Memory B cell (primary cell): ENCODE measurements at regions not wholly inside any gene's neighbourhood (a gene's known extent, or its start where the extent isn't known, plus 50 kb on each side); places are given as distances from the start of the nearest gene placed in this dataset.
"Not testable (repeated sequence)": the region's sequence is repeated elsewhere in the genome, so short reads cannot be mapped to it uniquely, and the experiment has no call there.

ENCODE experiments used
- ATAC-seq: fragments of 150-1000 bp; cut with Tn5 transposase; 2 replicates; pipeline ENCODE4 v1.10.0; 2021; ENCODE audit warnings: low read depth, mild to moderate bottlenecking, moderate library complexity
- DNase-seq, 2 donors: peaks; one replicate each; pipeline ENCODE4 v3.0.0; 2022; ENCODE audit warnings: low spot score in 2 of 2
- H3K27ac Mint-ChIP-seq: one replicate; pipeline ENCODE4 v1.8.0; 2022; ENCODE audit warnings: mild to moderate bottlenecking, moderate library complexity, mixed read lengths
- H3K27me3 Mint-ChIP-seq: one replicate; pipeline ENCODE4 v1.8.0; 2022; ENCODE audit warnings: mixed read lengths
- H3K36me3 Mint-ChIP-seq: one replicate; pipeline ENCODE4 v1.8.0; 2022; ENCODE audit warnings: mild to moderate bottlenecking, mixed read lengths
- H3K4me1 Mint-ChIP-seq: one replicate; pipeline ENCODE4 v1.8.0; 2022; ENCODE audit warnings: mixed read lengths
- H3K4me3 Mint-ChIP-seq: one replicate; pipeline ENCODE4 v1.8.0; 2022; ENCODE audit warnings: mild to moderate bottlenecking, moderate library complexity, mixed read lengths
- H3K9me3 Mint-ChIP-seq: one replicate; pipeline ENCODE4 v1.8.0; 2022; ENCODE audit warnings: mixed read lengths

DNA sequence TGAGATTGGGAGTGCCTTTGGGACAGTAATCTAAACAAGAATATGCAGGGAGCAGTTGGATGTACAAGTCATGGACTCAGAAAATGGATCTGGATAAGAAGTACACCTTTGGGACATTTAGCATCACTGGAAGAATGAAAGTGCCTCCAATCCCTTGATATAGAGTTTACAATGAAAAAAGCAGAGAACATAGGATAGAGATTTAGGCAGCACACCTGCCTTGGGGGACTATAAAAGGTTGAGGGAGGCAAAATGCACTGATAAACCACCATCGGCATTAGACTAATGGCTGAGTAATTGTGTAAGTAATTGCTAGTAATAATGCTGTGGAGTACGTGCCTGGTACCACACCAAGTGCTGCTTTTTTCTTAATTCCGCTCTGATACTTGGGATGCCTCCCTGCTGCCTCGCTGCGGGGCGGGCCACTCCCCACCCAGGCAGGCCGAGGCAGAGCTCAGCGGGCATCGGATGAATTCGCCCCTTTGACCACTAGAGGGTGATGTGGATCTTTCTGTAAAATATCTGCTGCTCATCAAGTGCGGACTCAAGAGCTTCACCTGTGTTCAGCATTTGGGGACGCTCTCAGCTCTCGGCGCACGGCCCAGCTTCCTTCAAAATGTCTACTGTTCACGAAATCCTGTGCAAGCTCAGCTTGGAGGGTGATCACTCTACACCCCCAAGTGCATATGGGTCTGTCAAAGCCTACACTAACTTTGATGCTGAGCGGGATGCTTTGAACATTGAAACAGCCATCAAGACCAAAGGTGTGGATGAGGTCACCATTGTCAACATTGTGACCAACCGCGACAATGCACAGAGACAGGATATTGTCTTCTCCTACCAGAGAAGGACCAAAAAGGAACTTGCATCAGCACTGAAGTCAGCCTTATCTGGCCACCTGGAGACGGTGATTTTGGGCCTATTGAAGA, 99.9 kb downstream of the ANKRD18B start:
- DNase-seq (peak; percentile 64 to 77), ATAC-seq (peak; percentile 97)
- Mint-ChIP-seq H3K4me3 (no peak overlapping the region), H3K4me1 (peaks cover 4% of the 10 kb centered on the region), H3K36me3 (no peaks in the 10 kb centered on the region), H3K27me3 (peaks cover 17% of the 10 kb centered on the region), H3K27ac (no peak overlapping the region), H3K9me3 (peaks cover 1% of the 10 kb centered on the region)

GRCh38 chr9:33628318-33628717, 104.3 kb downstream of the ANKRD18B start:
- not testable (repeated sequence) for ATAC-seq, H3K9me3 Mint-ChIP-seq, H3K27ac Mint-ChIP-seq, H3K4me1 Mint-ChIP-seq, H3K36me3 Mint-ChIP-seq, H3K4me3 Mint-ChIP-seq, DNase-seq
- H3K27me3 Mint-ChIP-seq, result peaks cover 16% of the 10 kb centered on the region

- Mint-ChIP-seq H3K9me3 (peaks cover 1% of the 10 kb centered on the region), H3K36me3 (no peaks in the 10 kb centered on the region), H3K27me3 (peaks cover 18% of the 10 kb centered on the region), H3K27ac (no peak overlapping the region), H3K4me3 (no peak overlapping the region), H3K4me1 (peaks cover 3% of the 10 kb centered on the region)
- DNase-seq, result no peak
- ATAC-seq, result no peak
These were observed 104.9 kb downstream of the ANKRD18B start for GRCh38 chr9:33628865-33629410.

DNA sequence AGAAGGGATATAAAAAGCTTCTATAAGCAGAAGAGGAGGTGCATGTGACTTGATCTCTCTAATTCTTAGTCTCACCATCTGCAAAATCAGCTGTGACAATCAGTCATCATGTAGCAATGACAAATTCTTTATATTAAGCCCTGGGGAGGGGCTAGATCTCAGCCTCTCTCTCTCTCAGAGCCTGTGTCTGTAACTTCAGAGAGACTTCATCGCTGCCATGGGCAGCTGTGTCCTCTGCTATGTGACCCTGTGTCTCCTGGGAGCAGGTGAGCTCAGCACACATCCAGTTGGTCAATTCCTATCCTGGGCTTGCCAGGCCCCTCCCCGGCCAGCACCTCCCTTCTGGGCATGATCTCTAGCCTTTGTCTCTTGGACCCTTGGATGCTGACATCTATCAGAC, 109.6 kb downstream of the ANKRD18B start:
- no peak overlapping the region for H3K4me3 Mint-ChIP-seq
- H3K27me3 Mint-ChIP-seq, result peaks cover 17% of the 10 kb centered on the region
- H3K9me3 Mint-ChIP-seq, result no peaks in the 10 kb centered on the region
- H3K36me3 Mint-ChIP-seq, result no peaks in the 10 kb centered on the region
- DNase-seq (no peak), ATAC-seq (no peak)
- H3K4me1 Mint-ChIP-seq, result no peaks in the 10 kb centered on the region
- H3K27ac Mint-ChIP-seq, result no peak overlapping the region

DNA sequence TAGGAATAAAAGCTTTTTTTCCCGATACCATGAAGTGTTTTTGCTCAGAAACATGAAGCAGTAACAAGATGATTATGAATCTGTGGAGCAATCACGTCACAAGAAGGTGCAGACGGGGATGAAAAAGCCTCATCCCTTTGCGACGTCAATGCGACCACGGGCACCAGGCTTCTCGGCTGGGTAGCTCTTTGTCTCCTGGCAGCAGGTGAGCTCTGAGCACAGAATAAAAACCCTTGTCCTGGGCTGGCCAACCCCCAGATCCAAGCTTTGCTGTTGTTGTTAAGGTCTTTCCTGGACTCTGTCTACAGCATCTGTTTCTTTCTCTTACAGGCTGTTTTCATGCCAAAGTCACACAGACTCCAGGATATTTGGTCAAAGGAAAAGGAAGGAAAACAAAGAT, 113.8 kb downstream of the ANKRD18B start:
- Mint-ChIP-seq H3K4me3 (no peak overlapping the region), H3K27ac (no peak overlapping the region), H3K27me3 (peaks cover 24% of the 10 kb centered on the region), H3K36me3 (no peaks in the 10 kb centered on the region), H3K4me1 (no peaks in the 10 kb centered on the region), H3K9me3 (peaks cover under 1% of the 10 kb centered on the region)
- DNase-seq, result no peak
- ATAC-seq, result no peak

DNA sequence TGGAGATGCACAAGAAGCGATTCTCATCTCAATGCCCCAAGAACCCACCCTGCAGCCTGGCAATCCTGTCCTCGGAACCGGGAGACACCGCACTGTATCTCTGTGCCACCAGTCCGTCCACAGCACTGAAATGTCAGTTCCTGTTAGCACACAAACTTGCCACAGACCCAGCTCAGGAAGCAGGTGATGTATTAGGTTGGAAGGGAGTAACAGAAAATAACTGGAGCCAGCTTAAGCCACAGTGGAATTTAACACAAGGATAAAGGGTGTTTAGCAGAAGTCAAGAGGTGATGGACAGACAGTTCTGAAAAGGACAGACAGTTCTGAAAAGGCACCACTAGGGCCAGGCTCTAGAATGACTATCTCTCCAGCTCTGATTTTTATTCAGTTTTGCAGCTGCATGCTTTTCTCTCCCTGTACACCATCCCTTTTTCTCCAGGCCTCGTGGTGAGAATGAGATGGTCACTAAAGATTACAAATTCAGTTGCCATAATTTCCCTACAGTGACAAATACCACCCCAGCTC, 114.4 kb downstream of the ANKRD18B start:
- Mint-ChIP-seq H3K27me3 (peaks cover 26% of the 10 kb centered on the region), H3K4me3 (no peak overlapping the region), H3K9me3 (peaks cover 2% of the 10 kb centered on the region), H3K4me1 (no peaks in the 10 kb centered on the region), H3K36me3 (no peaks in the 10 kb centered on the region), H3K27ac (no peak overlapping the region)
- DNase-seq, result no peak
- ATAC-seq, result no peak

GRCh38 chr9:33645706-33646105, 121.7 kb downstream of the ANKRD18B start:
- DNase-seq, result no peak
- no peaks in the 10 kb centered on the region for H3K36me3 Mint-ChIP-seq
- no peak overlapping the region for H3K27ac Mint-ChIP-seq
- no peak overlapping the region for H3K4me3 Mint-ChIP-seq
- H3K9me3 Mint-ChIP-seq, result peaks cover 2% of the 10 kb centered on the region
- H3K4me1 Mint-ChIP-seq, result no peaks in the 10 kb centered on the region
- no peak for ATAC-seq
- peaks cover 20% of the 10 kb centered on the region for H3K27me3 Mint-ChIP-seq

GRCh38 chr9:33649463-33649862, 125.4 kb downstream of the ANKRD18B start:
- Mint-ChIP-seq H3K27me3 (peaks cover 17% of the 10 kb centered on the region), H3K36me3 (no peaks in the 10 kb centered on the region), H3K4me1 (no peaks in the 10 kb centered on the region), H3K27ac (no peak overlapping the region), H3K4me3 (no peak overlapping the region), H3K9me3 (no peaks in the 10 kb centered on the region)
- ATAC-seq (no peak), DNase-seq (no peak)

DNA sequence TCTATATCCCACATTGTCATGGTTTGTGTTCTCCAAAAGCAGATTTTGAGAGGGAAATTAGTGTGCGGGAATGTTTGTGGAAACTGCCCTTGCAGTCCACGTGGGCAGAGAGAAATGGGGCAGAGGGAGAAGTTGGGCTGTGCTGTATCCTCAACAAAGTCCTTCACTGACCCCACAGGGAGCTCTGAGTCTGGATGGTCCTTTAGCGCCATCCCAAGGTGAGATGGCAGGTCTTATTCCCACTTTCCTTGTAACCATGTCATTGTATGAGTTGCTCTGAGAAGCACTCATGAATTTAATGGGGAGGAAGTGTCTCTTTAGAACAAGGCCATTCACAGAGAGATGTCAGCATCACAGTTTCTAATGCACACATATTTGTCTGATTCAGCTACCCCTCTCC, 127.1 kb downstream of the ANKRD18B start:
- no peaks in the 10 kb centered on the region for H3K9me3 Mint-ChIP-seq
- no peaks in the 10 kb centered on the region for H3K4me1 Mint-ChIP-seq
- no peak overlapping the region for H3K4me3 Mint-ChIP-seq
- no peak overlapping the region for H3K27ac Mint-ChIP-seq
- ATAC-seq (no peak), DNase-seq (no peak)
- H3K36me3 Mint-ChIP-seq, result no peaks in the 10 kb centered on the region
- H3K27me3 Mint-ChIP-seq, result peaks cover 22% of the 10 kb centered on the region

DNA sequence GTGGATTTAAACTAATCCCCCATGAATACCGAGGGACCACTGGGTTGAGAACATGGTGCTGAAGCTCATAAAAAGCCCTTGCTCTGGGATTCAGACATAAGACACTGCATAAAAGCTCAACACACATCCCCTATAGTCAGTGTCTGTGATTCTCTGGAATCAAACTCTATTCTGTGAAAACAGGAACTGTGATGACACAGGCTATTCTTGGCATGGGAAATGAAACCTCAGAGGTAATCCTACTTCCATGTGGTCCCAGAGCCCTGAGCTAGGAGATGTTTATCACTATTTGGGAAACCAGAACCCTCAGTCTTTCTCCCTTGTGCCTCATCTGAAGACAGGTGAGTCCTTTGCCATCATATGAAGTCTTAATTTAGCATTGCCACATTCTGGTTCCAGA, 135.4 kb upstream of the PRSS3 start:
- no peaks in the 10 kb centered on the region for H3K9me3 Mint-ChIP-seq
- H3K4me1 Mint-ChIP-seq, result no peaks in the 10 kb centered on the region
- ATAC-seq, result no peak
- no peaks in the 10 kb centered on the region for H3K36me3 Mint-ChIP-seq
- H3K27me3 Mint-ChIP-seq, result peaks cover 6% of the 10 kb centered on the region
- no peak overlapping the region for H3K4me3 Mint-ChIP-seq
- H3K27ac Mint-ChIP-seq, result no peak overlapping the region
- no peak for DNase-seq

- H3K4me3 Mint-ChIP-seq, result no peak overlapping the region
- no peaks in the 10 kb centered on the region for H3K36me3 Mint-ChIP-seq
- DNase-seq (no peak), ATAC-seq (no peak)
- no peaks in the 10 kb centered on the region for H3K4me1 Mint-ChIP-seq
- no peak overlapping the region for H3K27ac Mint-ChIP-seq
- peaks cover 2% of the 10 kb centered on the region for H3K27me3 Mint-ChIP-seq
- H3K9me3 Mint-ChIP-seq, result no peaks in the 10 kb centered on the region
These were observed 134.6 kb upstream of the PRSS3 start for GRCh38 chr9:33660772-33661171.

GRCh38 chr9:33661176-33661575, 134.2 kb upstream of the PRSS3 start:
- no peaks in the 10 kb centered on the region for H3K4me1 Mint-ChIP-seq
- DNase-seq, result no peak
- H3K36me3 Mint-ChIP-seq, result no peaks in the 10 kb centered on the region
- no peaks in the 10 kb centered on the region for H3K9me3 Mint-ChIP-seq
- peaks cover 2% of the 10 kb centered on the region for H3K27me3 Mint-ChIP-seq
- no peak for ATAC-seq
- no peak overlapping the region for H3K4me3 Mint-ChIP-seq
- H3K27ac Mint-ChIP-seq, result no peak overlapping the region

DNA sequence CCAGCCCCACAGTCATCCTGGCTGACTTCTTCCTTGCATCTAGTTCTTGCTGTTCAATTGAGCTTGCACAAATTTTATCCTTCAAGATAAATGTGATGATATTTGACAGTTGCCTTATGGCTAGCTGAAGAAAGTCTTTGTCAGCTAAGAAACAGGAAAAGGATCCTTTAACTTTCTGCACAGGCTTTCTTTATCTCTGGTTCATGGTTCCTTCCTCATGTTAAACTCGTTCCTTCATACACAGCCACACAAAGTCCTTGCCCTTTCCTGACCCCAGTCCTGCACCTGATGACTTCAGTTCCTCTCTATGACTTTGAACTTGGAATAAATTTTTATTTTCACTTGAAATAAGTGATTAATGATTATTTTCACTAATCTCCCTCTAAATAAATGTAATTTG, 132.5 kb upstream of the PRSS3 start:
- ATAC-seq (no peak), DNase-seq (no peak)
- Mint-ChIP-seq H3K4me3 (no peak overlapping the region), H3K4me1 (no peaks in the 10 kb centered on the region), H3K36me3 (no peaks in the 10 kb centered on the region), H3K27ac (no peak overlapping the region), H3K27me3 (peaks cover 5% of the 10 kb centered on the region), H3K9me3 (no peaks in the 10 kb centered on the region)

GRCh38 chr9:33676194-33676745, 119.1 kb upstream of the PRSS3 start:
- ATAC-seq, H3K4me1 Mint-ChIP-seq, H3K9me3 Mint-ChIP-seq, H3K36me3 Mint-ChIP-seq, DNase-seq, H3K27ac Mint-ChIP-seq: not testable (repeated sequence)
- Mint-ChIP-seq H3K4me3 (peak overlapping the region; percentile 82), H3K27me3 (peaks cover 24% of the 10 kb centered on the region)
